ENCODE measurements at regions not wholly inside any gene's neighbourhood (a gene's known extent, or its start where the extent isn't known, plus 50 kb on each side); places are given as distances from the start of the nearest gene placed in this dataset.

DNA sequence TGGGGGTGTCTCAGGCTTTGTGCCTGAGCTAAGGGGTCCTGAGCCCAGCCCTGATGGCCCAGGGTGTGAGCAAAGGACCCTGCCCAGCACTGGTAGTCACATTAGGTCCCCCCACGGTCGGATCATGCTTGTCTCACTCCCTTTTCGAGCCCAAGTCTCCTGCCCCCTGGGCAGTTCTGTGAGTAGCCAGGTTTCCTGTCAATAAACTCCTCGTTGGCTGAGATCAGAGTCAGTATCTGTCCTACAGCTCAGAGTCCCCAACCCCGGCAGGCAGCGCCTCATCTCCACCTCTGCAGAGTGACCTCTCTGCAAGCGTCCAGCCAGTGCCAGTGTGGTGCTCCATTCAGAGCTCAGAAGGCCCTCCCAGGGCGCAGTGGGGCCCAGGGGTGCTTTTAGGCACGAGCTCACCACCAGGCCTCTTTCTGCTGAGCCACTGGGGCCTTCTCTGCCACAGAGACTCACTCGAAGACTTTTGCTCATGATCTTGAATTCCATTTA, 93.7 kb upstream of the PMEPA1 start:
- TF ChIP-seq EZH2 (IDR thresholded peaks at IDR 0.05; ENCODE audit: low read length), result no peak
- DNase-seq (ENCODE audit: low read depth, low spot score), result no peak
- Histone ChIP-seq H3K9me3 (ENCODE audit: control insufficient read depth, low read depth, low read length) (no peaks in the 10 kb centered on the region), H3K4me3 (ENCODE audit: control insufficient read depth in 2 of 3, extremely low read depth in 1 of 3, insufficient read depth in 2 of 3, low read depth in 1 of 3, low read length in 3 of 3) (no peak overlapping the region), H3K9me1 (ENCODE audit: control insufficient read depth, extremely low read depth, insufficient read depth, low read length) (no peaks in the 10 kb centered on the region), H2AFZ (ENCODE audit: control insufficient read depth, low read length) (no peak overlapping the region), H3K4me2 (ENCODE audit: control insufficient read depth, extremely low read depth, insufficient read depth, low read depth, low read length) (no peak overlapping the region), H3K4me1 (ENCODE audit: control insufficient read depth, extremely low read depth, insufficient read depth, low read length) (no peaks in the 10 kb centered on the region), H3K9ac (ENCODE audit: control insufficient read depth, extremely low read depth, insufficient read depth, low read length) (no peak overlapping the region), H3K36me3 (ENCODE audit: control insufficient read depth in 2 of 2, extremely low read depth in 1 of 2, insufficient read depth in 2 of 2, low read length in 2 of 2) (no peaks in the 10 kb centered on the region), H4K20me1 (ENCODE audit: control insufficient read depth, extremely low read depth, insufficient read depth, low read length) (no peaks in the 10 kb centered on the region), H3K27ac (ENCODE audit: control insufficient read depth, insufficient read depth, low read length) (no peak overlapping the region), H3K79me2 (ENCODE audit: control insufficient read depth, insufficient read depth, low read length) (no peaks in the 10 kb centered on the region), H3K27me3 (ENCODE audit: control insufficient read depth, extremely low read depth, insufficient read depth, low read length) (peaks cover 66% of the 10 kb centered on the region)
- dilution Hi-C loops (cut with MboI; ENCODE audit: extremely low pct_ligation_motif_present, low sequenced_read_pairs), result no loop called here
- FAIRE-seq, result no peak

DNA sequence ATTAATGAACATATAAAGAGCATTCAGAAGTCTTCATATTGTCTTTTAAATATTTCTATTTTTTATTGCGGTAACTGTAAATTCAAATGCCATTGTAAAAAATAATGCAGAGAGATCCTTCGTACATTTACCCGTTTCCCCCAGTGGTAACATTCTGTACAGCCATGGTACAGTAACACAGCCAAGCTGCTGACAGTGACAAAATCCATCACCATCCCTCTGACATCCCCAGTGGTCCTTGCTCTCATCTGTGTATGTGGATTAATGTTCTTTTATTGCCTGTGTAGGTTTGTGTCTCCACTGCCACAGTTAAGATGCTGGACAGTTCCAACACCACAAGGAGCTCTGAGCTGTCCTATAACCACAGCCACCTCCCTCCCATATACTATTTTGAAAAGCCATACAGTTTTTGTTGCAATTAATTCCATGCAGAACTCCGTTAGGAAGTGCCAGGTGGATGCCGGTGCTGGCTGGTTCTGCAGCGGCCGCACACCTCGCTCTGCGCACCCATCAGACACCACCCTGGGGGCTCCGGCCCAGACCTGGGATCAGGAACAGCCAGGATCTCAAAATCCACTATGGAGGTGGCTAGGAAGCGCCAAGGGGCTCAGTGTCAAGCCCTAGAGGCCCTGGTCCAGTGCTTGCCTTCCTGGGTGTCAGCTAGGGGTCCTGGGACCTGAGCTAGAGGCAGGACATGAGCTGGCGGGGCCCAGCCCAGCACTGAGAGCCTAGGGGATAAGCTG, 93.1 kb upstream of the PMEPA1 start:
- no peak overlapping the region for H3K27ac ChIP-seq (ENCODE audit: control insufficient read depth, insufficient read depth, low read length)
- TF ChIP-seq, protein P1, sequence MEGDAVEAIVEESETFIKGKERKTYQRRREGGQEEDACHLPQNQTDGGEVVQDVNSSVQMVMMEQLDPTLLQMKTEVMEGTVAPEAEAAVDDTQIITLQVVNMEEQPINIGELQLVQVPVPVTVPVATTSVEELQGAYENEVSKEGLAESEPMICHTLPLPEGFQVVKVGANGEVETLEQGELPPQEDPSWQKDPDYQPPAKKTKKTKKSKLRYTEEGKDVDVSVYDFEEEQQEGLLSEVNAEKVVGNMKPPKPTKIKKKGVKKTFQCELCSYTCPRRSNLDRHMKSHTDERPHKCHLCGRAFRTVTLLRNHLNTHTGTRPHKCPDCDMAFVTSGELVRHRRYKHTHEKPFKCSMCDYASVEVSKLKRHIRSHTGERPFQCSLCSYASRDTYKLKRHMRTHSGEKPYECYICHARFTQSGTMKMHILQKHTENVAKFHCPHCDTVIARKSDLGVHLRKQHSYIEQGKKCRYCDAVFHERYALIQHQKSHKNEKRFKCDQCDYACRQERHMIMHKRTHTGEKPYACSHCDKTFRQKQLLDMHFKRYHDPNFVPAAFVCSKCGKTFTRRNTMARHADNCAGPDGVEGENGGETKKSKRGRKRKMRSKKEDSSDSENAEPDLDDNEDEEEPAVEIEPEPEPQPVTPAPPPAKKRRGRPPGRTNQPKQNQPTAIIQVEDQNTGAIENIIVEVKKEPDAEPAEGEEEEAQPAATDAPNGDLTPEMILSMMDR (optimal IDR thresholded peaks at IDR 0.05 in 1 of 3, IDR thresholded peaks at IDR 0.05 in 1 of 3, conservative IDR thresholded peaks at IDR 0.05 in 1 of 3; ENCODE audit: extremely low read depth in 1 of 3, insufficient read depth in 2 of 3, low read length in 3 of 3), result no peak
- TF ChIP-seq EZH2 (IDR thresholded peaks at IDR 0.05; ENCODE audit: low read length), result no peak
- H3K9me1 ChIP-seq (ENCODE audit: control insufficient read depth, extremely low read depth, insufficient read depth, low read length), result no peaks in the 10 kb centered on the region
- dilution Hi-C loops (cut with MboI; ENCODE audit: extremely low pct_ligation_motif_present, low sequenced_read_pairs), result no loop called here
- no peaks in the 10 kb centered on the region for H3K79me2 ChIP-seq (ENCODE audit: control insufficient read depth, insufficient read depth, low read length)
- DNase-seq (ENCODE audit: low read depth, low spot score) (no peak), FAIRE-seq (no peak)
- H2AFZ ChIP-seq (ENCODE audit: control insufficient read depth, low read length), result no peak overlapping the region
- no peak overlapping the region for H3K4me2 ChIP-seq (ENCODE audit: control insufficient read depth, extremely low read depth, insufficient read depth, low read depth, low read length)
- no peak overlapping the region for H3K4me3 ChIP-seq (ENCODE audit: control insufficient read depth in 2 of 3, extremely low read depth in 1 of 3, insufficient read depth in 2 of 3, low read depth in 1 of 3, low read length in 3 of 3)
- H3K27me3 ChIP-seq (ENCODE audit: control insufficient read depth, extremely low read depth, insufficient read depth, low read length), result peaks cover 67% of the 10 kb centered on the region
- no peaks in the 10 kb centered on the region for H3K4me1 ChIP-seq (ENCODE audit: control insufficient read depth, extremely low read depth, insufficient read depth, low read length)
- no peaks in the 10 kb centered on the region for H3K9me3 ChIP-seq (ENCODE audit: control insufficient read depth, low read depth, low read length)
- no peak overlapping the region for H3K9ac ChIP-seq (ENCODE audit: control insufficient read depth, extremely low read depth, insufficient read depth, low read length)
- H4K20me1 ChIP-seq (ENCODE audit: control insufficient read depth, extremely low read depth, insufficient read depth, low read length), result no peaks in the 10 kb centered on the region
- no peaks in the 10 kb centered on the region for H3K36me3 ChIP-seq (ENCODE audit: control insufficient read depth in 2 of 2, extremely low read depth in 1 of 2, insufficient read depth in 2 of 2, low read length in 2 of 2)
